ENCODE measurements at regions not wholly inside any gene's neighbourhood (a gene's known extent, or its start where the extent isn't known, plus 50 kb on each side); places are given as distances from the start of the nearest gene placed in this dataset.
A peak's percentile ranks its signal among the peaks of the same experiment; 100 is the strongest.

- no peak for TF ChIP-seq CTCF (IDR thresholded peaks at IDR 0.05)
These were observed 836.7 kb upstream of the GHITM start for GRCh38 chr10:83302623-83303022.

GRCh38 chr10:83310688-83311087 lies 828.6 kb upstream of the GHITM start:
- peak; percentile 31 for TF ChIP-seq CTCF (IDR thresholded peaks at IDR 0.05)

GRCh38 chr10:83312570-83312969 lies 826.7 kb upstream of the GHITM start:
- no peak for TF ChIP-seq CTCF (IDR thresholded peaks at IDR 0.05)

GRCh38 chr10:83332690-83333089 lies 806.6 kb upstream of the GHITM start:
- no peak for TF ChIP-seq CTCF (IDR thresholded peaks at IDR 0.05)

- no peak for TF ChIP-seq CTCF (IDR thresholded peaks at IDR 0.05)
These were observed 805.7 kb upstream of the GHITM start for GRCh38 chr10:83333566-83333965.

GRCh38 chr10:83343676-83344075 lies 795.6 kb upstream of the GHITM start:
- TF ChIP-seq CTCF (IDR thresholded peaks at IDR 0.05), result no peak

- TF ChIP-seq CTCF (IDR thresholded peaks at IDR 0.05), result no peak
These were observed 792.9 kb upstream of the GHITM start for GRCh38 chr10:83346266-83346910.

- no peak for TF ChIP-seq CTCF (IDR thresholded peaks at IDR 0.05)
These were observed 786.7 kb upstream of the GHITM start for GRCh38 chr10:83352588-83352987.
